Suprapubic skin (tissue), 4 donors: ENCODE measurements at regions not wholly inside any gene's neighbourhood (a gene's known extent, or its start where the extent isn't known, plus 50 kb on each side); places are given as distances from the start of the nearest gene placed in this dataset.

Source experiments
- CTCF ChIP-seq, 2 donors: fragments of 200-600 bp in 1 of 2; fragments of 450-650 bp in 1 of 2; sonication (generic) in 1 of 2; IDR thresholded peaks; one replicate each; pipeline ENCODE4 v1.5.1; 2016 to 2019; ENCODE audit warnings: antibody characterized with exemption in 2 of 2, mild to moderate bottlenecking in 1 of 2, moderate library complexity in 1 of 2
- EP300 ChIP-seq: sonication (generic); formaldehyde crosslinking; IDR thresholded peaks from one replicate; pipeline ENCODE4 v1.6.1; 2017; ENCODE audit warnings: antibody characterized with exemption
- POLR2A ChIP-seq, 2 donors: fragments of 450-650 bp; IDR thresholded peaks; one replicate each; pipeline ENCODE4 v1.6.1; 2017; ENCODE audit warnings: antibody characterized with exemption in 2 of 2, mild to moderate bottlenecking in 2 of 2, moderate library complexity in 2 of 2
- POLR2AphosphoS5 ChIP-seq, 3 donors: sonication (generic); formaldehyde crosslinking; IDR thresholded peaks; one replicate each; pipeline ENCODE4 v1.6.1; 2017; ENCODE audit warnings: antibody characterized with exemption in 3 of 3

DNA sequence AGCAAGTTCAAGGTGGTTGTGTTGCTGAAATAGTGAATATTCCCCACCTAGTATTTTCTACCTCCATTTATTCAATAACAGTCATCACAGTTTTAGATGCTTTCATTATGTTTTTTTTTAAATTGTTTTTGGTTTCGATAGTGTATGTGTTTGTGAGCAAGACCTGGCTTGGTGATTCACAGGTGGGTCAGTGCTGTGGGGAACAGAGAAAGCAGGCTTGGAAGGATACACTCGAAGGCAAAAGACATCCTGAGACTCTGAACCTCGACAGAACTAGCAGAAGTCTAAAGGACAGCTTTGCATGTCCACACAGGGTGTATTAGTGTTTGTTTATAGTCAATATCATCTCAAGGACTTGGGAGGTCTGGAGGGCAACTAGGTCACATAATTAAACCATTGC, 551.5 kb downstream of the RIT2 start:
- TF ChIP-seq CTCF (IDR thresholded peaks at IDR 0.05) (no peak), POLR2A (IDR thresholded peaks at IDR 0.05) (no peak), POLR2AphosphoS5 (IDR thresholded peaks at IDR 0.05) (no peak), EP300 (no peak)
